NCI-H526 treated with DMSO at 0.1 percent for 48 hours (cell line): ENCODE measurements at regions not wholly inside any gene's neighbourhood (a gene's known extent, or its start where the extent isn't known, plus 50 kb on each side); places are given as distances from the start of the nearest gene placed in this dataset.

Experiments used
- DNase-seq: peaks from one replicate; lab custom pipeline; 2025; lab: John Stamatoyannopoulos, UW

DNA sequence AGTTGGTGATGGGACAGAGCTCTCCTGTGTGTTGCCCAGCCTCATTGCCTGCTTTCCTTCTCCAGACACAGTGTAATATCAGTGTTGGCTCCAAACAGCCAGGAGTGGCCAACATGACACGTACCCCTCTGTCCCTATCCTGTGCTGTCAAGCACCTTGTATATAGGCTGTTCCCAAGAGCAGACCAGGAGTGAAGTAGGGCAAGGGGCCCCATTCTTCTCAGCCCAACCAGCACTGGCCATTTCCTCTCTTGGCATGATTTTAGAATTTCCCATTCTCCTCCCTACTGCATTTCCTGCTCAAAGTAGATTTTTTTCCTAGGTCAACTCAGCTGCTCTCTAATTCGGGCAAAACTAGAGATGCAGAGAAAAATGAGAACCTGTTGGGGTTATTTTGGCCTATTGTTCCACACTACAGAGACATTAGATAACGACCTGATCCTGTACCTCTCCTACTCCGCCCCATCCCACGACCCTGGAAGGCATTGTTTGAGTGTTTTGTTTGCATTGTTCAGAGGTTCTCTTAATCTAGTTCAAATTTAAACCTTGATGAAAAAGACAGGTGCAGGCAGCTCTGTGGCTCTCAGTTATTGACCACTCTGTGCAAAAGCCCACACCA is 95.6 kb downstream of the RASSF10 start:
- no peak for DNase-seq

DNA sequence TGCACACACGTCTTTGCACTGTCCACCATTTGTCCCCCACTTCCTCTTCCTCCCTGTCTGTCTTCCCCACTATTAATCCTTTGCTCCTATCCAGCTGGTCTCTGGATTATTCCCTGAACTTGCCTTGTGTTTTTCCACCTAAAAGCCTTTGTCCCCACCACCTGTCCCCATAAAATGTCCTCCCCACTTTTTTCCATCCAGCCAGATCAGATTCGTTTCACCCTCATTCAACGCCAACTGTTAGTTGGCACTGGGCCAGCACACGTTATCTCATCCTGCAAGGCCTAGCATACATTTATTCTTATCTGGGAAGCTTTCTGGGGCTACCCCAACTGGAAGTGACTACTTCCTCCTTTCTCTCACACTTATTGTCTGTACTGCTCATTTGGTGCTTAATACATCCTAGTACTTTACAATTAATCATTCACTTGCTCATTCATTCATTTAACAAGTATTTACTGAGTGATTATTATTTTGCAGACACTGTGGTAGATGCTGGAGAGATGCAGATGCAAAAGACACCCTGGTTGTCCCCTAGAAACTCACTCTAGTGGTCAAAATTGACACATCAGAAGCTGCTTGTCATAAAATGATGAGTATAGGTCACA is 96.2 kb downstream of the RASSF10 start:
- no peak for DNase-seq

DNA sequence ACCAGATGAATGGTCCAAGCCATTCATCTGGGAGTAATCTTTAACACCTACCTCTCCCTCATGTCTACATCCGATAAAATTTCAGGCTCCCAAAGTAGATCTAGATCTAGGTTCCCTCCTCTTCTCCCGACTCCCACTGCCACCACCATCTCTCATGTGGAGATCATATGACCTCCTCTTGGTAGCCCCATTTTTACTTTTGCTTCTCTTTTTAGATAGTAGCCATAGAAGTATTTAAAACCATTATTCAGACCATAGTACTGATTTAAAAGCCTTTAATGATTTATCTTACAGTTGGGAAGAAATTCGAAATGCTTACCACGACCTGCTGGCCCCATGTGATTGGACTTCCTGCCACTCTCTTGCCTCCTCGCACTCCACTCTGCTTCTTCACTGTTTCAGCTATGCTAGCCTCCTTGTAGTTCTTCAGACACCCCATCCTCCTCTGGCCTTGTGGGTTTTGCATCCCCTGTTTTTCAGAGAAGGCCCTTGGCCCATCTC is 98.5 kb downstream of the RASSF10 start:
- DNase-seq = no peak

DNA sequence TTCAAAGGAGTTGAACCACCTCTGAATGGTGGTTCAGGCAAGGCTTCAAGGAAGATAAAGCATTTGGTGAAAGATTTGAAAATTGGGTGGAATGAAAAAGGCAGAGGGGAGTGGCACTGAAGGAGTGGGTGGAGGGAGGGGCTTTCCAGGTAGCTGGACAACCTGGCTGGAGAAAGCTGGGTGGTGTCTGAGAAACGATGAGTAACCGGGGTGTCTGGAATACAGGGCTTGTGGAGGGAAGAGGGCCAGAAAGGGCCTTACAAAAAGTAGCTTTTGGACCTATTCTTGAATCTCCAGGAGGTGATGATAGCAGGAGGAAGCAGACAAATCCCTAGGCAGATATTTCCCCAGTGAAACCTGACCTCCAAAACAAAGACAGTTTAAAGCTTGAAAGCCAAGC is 99.3 kb downstream of the RASSF10 start:
- DNase-seq = no peak

DNA sequence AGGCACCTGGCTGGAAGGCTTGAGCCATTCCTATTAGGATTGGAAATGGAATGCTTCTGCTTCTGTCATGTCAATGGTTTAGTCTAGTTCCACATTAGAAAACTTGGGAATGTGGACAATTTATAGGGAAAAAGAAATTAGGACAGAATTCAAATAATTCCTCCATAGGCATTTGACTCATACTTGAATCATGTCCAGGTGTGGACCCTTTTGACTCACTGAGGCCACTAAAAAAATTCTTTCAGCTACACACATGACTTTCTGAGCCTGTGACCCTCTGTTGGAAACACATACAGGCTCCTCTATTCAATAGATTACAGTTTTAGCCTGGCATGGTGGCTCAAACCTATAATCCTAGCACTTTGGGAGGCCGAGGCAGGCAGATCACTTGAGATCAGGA is 100.5 kb downstream of the RASSF10 start:
- DNase-seq = no peak

DNA sequence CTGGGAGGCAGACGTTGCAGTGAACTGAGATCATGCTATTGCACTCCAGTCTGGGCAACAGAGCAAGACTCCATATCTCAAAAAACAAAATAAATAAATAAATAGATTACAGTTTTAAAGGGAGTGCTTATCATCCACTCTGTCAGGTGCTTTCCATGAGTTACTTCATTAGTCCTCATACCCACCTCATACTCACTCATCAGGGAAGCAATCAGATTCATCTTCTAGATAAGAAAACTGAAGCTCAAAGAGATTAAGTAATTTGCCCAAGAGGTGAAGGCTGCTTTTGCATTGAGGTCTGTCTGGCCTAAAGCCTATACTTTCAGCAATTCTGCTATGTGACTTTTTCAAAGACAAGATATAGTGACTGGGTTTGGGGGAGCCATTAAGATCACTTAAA is 101.0 kb downstream of the RASSF10 start:
- DNase-seq = no peak

DNA sequence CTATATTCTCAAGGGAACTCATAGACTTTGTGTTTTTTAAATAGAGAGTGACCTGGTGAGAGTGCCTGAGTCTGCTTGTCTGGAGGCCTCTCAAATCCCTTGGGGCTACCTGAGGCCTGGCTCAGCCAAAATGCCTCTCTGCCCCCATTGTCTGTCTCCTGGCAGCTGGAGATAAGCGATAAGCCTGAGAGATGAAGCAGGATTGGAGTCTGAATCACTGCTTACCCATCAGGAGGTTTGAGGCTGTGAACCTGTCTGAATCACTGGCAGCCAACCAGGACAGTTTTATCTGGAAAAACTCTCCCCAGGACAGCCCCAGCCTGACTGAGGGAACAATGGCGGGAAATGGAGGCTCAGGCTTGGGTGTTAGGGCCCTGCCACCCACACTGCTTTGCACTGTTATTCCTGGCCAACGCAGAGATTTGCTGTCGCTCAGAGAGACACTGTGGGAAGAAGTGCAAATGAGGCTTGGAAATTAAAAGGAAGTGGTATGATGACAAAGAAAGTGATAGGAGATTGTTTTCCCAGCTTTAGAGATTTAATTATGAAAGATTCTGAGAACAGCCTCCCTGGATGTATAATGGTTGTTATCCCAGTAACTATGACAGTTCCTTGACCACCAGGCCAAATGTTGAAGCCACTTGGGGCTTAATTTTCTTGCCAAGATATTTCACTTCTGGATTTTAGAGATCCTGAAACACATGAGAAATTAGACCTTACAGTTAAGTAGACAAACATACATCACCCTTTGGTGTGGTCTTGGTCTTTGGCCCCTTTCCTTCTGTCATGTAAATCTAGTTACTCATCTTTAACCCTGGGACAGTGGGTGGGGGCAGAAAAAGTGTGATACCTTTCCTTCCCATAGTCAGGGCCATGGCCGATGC is 102.1 kb downstream of the RASSF10 start:
- no peak for DNase-seq

DNA sequence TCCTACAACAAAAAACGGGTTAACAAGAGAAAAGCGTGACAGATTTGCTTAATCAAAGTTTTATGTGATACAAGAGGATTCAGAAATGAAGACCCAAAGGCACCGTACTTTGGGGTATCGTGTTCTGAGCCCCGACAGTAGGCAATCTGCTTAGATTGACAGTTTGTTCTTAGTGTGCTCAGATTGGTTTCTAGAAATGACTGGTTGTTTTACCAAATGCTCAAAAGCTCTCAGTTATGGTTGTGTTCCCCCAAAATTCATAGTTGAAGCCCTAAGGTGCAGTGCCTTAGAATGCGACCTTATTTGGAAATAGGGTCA is 102.7 kb downstream of the RASSF10 start:
- DNase-seq = no peak

DNA sequence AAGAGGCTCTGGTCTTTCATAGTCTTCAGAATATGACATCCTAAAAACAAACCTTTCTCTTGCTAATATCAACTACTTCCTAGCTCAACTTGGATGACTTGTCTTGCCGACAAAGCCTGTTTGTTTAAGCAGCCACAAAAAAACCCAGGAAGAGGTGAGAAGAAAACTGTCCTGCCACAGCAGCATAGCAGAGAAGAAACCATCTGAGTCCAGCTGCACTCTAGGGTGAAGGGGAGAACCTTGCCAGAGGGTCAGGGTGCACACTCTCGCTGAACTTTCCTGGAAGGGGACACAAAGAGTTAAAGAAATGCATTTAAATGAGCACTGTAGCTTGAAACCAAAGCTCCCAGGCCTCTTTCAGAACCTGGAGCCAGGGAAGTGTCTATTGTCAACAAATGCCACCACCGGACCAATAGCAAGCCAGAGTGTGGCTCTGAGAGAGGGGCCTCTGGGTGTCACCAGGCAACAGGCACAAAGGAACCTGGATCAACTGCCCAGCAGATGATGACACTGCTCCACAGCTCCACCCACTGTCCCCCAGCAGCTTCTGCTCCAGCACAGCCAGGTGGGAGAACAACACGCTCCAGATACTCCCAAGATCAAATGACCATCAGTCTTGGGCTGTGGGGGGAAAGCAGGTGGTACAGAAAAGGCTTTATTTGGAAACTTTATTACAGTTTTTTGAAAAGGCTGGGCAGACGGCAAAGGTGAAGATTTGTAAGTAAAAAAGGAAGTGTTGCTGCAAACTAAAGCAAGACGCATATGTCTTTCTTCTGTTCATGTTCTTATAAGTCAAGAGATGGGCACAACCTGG is 105.7 kb downstream of the RASSF10 start:
- DNase-seq = peak; percentile 82

DNA sequence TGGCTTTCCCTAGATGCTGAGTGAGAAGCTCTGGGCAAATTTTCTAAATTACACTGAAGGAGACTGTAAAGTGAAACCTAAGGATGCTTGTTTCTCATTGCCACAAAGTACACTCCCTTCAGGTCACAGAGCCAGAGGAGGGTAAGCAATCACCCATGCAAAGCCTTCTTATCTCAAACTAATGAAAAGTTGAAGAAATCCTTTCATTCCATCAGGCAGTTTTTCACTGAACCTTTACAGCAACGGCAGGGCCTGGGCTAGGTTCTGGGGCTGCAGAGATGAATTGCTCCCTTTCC is 106.2 kb downstream of the RASSF10 start:
- DNase-seq = no peak

DNA sequence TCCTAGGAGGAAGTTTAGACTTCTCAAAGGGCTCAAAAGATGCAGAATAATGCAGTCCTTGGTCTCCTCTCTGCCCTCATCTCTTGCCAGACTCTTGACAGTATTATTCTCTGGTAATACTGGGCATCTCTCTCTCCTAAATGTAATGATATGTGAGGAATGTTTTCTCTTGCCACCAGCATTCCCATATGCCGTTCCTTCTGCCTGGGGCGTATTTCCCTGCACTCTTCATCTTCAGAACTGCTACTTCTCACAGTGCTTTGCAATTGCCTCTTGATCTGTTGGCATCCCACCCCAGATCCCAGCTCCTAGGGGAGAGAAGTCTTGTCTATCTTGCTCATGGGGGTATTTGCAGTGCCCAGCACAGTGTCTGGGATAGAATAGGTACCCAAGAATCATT is 107.4 kb downstream of the RASSF10 start:
- no peak for DNase-seq

DNA sequence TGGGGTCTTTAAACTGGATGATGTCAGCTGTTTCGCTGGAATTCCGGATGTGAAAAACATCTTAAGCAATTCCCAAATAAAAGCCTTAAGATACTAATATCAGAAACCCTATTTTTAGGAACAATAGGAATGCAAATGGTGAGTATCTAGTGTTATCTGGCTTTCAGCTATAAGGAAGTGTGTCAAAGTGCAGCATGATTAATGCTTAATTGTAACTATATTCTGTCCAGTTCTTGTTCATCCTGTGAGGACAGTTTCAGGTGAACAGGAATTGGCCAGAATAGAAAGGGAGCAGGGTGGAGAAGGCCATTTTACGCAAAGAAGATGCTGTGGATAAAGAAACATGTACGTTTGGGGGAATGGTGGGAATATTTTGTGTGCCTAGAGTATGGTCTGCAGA is 108.2 kb downstream of the RASSF10 start:
- DNase-seq = no peak

DNA sequence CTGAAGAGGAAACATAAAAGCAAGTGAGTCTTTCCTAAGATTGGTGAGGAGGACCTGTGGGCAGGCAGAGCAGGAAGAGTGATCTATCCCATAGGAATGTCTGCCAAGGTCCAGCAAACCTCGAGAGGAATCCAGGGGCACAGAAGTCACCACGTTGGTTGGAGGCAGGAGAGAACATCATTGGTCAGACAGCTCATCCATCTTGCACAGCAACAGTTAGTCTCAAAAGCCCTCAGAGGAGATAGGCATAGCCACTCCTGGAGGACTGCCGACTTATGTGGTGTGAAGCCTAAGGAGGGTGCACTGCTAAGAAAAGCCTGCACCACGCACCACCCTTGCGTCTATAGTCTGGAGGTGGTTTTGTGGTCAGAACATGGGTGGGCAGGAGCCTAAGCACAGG is 109.1 kb downstream of the RASSF10 start:
- no peak for DNase-seq

DNA sequence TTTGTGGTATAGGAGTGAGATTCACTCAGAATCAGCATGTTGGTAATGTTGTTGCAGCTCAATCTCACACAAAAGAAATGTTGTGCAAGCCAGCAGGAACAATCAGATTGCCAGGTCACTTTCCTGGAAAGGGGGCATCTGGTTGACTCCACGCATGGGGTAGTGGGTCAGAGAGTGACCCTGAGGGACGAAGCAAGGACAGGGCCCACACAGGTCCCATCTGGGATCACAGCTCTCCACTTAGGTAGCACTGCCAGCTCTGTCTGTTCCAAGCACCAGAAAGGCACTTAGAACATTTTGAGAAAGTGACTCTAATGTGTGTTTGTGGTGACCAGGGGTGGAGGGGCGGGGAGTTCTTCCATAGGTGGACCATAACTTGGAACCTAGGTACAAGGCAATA is 109.5 kb downstream of the RASSF10 start:
- no peak for DNase-seq

DNA sequence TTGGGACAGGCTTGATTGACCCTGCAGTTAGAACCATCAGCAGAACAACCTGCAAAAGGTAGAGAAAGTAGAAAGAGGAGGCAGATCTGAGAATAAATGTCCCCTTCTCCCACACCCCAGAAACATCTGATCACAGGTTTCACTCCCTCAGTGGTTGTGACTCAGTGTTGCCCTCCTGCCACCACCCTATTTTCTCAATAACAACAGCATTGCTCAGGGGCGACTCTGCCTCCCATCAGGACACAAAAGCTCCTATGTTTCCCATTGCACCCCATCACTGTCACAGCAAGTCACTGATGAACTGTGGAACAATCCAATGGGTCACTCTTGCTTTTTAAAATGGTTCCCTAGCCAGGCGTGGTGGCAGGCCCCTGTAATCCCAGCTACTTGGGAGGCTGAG is 110.2 kb downstream of the RASSF10 start:
- DNase-seq = no peak

DNA sequence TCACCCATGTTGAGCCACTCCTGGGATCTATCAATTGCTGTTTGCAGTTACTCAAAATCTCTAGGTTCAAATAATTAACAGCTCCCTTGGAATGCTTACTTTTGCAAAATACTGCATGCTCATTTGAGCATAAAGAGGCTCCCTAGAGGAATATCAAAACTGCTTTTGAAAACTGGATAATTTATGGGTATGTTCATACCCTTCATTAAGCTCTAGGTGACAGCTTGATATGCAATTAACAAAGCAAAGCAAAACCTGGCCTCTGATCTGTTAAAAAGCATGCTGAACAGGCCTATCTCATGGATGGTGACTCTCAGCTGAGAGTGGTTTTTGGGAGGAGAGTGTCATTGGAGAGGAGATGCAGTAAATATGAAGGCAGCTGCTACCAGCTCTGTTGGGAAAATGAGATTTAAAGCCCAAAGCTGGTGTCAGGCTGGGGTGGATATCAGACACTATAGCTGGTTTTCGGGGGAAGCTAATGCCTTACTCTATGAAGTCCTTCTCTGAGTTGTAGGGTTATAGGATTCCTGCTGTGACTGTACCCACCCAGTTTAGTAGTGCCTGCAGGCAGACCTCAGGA is 110.9 kb downstream of the RASSF10 start:
- no peak for DNase-seq

DNA sequence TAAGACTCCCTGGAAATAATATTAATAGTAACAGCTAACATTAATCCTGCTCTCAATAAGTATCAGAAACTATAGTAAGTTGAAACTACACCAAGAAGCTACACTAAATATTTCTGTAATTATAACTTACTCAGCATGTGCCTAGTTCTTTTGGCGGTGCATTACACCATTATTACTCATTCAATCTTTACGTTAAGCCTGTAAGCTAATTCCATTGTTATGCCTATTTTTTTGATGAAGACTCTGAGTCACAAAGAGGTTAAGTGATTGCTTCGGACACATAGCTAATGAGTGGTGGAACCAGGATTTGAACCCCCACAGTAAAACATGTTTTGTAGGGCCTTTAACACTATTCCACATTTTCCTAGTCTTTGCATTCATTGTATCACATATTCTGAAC is 111.6 kb downstream of the RASSF10 start:
- no peak for DNase-seq

DNA sequence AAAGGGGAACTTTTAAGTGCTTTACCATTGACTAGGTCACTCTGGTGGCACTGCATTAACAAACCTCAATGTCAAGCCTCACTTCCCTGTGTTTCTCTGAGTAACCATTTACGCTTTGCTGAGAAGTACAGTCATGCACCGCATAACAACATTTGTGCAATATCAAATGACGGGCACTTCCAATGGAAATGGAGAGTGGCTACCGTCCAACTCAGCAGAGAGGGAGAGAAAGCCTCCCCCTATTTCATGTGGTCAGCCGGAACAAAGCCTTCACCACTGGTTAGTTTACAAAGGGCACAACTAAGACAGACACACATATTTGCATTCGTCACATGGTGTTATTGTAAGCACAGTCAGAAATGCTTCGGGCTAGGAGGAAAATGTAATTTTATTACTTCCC is 117.3 kb downstream of the RASSF10 start:
- DNase-seq = peak; percentile 59

DNA sequence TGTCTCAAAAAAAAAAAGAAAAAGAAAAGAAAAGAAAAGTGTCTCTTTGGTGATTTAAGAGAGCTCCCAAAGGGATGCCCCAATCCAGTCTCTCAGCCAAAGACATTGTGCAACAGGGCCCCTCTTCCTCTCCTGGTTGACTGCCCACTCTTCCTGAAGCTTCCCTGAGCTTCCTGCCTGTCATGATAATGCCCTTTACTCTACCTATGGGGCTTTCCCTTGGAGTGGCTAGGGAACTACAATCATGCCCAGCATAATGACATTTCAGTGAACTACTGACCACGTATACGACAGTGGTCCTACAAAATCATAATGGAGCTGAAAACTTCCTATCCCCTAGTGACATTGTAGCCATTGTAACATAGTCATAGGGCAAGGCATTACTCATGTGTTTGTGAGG is 118.0 kb downstream of the RASSF10 start:
- DNase-seq = no peak

DNA sequence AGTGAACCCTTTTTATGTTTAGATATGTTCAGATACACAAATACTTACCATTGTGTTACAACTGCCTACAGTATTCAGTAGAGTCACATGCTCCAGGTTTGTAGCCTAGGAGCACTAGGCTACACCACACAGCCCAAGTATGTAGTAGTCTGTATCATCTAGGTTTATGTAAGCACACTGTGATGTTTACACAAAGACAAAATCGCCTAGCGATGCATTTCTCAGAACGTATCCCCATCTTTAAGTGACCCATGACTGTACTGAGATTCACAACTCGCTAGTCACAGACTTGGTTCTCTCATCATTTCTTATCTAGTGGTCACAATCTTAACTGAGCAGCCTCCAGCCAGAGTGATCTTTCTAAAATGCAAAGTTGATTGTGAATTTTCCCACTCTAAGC is 119.2 kb downstream of the RASSF10 start:
- DNase-seq = no peak

DNA sequence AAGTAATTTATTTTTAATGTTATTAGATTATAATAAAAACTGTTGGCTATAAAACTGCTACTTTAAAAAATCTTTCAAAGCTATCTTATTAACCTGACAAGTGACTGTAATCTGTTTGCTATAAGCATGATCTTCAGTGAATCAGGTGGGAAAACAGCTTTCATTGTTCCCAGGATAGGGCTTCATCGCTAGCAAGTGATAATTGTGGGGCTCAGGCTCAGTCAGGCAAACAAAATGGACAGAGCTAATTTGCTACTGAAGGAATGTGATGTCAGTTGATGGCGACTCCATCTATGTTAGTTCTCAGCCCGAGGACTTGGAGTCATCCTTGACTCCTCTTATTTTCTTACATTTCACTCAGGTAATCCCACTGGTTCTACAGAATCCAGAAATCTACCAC is 125.0 kb downstream of the RASSF10 start:
- no peak for DNase-seq

DNA sequence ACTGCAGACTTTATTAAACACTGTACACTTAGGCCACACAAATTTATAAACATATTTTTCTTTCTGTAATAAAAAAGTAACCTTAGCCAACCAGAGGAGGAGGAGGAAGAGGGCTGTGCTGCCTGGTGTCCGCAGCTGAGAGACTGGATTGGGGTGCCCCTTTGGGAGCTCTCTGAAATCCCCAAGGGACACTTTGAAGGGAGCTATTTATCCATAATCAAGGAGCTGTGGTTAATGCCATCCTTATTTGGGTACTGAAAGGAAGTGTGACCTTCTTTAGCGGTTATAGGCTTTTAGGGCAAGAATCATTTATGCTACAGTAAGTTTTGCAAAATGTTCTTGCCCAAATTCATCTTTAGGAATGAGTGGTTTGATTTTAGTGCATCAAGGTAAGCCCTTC is 125.8 kb downstream of the RASSF10 start:
- DNase-seq = peak; percentile 91
